NOMO-1 treated with dmso at 0.1 percent for 144 hours (cell line): ENCODE measurements at regions not wholly inside any gene's neighbourhood (a gene's known extent, or its start where the extent isn't known, plus 50 kb on each side); places are given as distances from the start of the nearest gene placed in this dataset.

Source experiments
- DNase-seq: peaks from one replicate; lab custom pipeline; 2025; ENCODE audit not compliant: unreplicated experiment; lab: John Stamatoyannopoulos, UW

DNA sequence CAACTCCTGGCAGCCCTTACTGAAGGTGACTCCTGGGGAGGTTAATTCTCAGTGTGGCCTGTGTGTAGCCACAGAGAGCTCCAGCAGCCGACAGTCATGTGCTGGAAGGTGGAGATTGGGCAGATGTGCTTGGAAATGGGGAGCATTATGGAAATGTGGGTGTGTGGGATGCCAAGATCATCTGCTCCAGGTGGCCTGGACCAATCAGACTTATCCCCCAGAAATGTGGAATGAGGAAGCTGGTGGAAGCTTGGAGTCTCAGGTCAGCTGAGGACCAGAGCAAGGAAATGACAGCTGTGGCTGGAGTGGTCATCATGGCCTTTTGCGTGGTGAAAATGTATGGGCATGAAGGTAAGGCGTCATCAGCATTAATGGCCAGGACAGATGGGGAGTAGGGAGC is 234.0 kb downstream of the MIAT start:
- no peak for DNase-seq

- DNase-seq, result no peak
Measured at GRCh38 chr22:26892166-26893041, 235.0 kb downstream of the MIAT start.

DNA sequence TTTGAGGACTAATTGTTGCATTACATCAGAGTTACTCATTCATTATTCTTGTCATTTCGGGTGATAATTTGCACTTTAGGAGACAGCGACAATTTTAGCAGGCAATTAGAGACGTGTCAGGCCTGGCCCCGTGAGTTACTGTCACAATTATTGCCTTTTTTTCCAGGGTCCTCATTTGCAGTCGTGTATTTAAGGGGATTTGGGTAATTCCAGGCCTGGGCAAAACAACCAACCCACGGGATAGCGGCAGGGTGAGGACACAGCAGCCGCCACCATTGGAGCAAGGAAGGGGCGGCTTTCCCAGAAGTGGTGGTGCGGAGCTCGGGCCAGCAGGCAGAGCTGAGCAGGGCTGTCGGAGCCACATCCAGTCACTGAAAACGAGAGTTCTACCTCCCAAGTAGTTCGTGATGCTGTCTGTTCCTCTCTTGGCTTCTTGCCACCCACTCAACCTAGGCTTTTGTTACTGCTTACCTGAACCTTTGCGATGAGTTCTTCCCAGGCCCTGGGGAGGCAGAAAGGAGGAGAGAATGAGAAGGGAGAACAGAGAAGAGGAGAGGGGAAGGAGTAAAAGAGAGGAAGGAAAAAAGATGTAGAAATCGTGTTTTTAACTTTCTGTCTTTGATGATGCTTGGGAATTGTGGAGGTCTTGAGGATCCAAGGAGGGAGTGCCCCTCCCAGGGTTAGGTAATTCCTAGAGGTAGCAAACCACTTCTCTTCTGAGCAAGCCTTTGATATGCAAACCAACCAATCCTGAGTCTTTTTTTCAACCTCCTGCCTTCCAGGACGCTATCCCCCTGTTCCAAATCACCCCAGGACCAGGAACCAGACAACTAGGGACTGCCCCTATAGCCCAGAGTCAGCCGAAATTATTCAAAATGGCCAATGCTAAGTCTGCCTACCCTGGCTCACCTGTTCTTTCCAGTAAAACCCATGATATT is 236.1 kb downstream of the MIAT start:
- no peak for DNase-seq

DNA sequence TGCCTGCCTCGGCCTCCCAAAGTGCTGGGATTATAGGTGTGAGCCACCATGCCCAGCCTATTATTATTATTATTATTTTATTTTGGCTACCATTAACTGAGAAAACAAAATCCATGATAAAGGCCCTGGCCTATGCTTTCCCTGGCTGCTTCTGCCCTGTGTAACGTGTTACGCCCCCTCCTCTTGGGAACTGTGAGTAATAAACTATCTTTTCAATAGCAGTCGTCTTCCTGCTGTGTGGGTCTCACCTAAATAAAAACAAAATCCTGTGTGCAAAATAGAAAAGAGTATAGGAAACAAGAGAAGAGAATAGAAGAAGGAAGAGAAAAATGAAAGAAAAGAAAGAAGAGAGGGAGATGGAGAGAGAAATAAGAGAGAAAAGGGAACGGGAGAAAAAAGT is 237.0 kb downstream of the MIAT start:
- no peak for DNase-seq

GRCh38 chr22:26894766-26895485 is 237.5 kb downstream of the MIAT start:
- no peak for DNase-seq

- DNase-seq, result no peak
Measured at GRCh38 chr22:26897384-26897783, 240.0 kb downstream of the MIAT start.

GRCh38 chr22:26898946-26899605 is 241.7 kb downstream of the MIAT start:
- DNase-seq, result no peak

- no peak for DNase-seq
Measured at GRCh38 chr22:26900787-26901186, 243.4 kb downstream of the MIAT start.

GRCh38 chr22:26901198-26901816 is 243.9 kb downstream of the MIAT start:
- DNase-seq, result no peak

- no peak for DNase-seq
Measured at GRCh38 chr22:26902401-26903029, 245.1 kb downstream of the MIAT start.

DNA sequence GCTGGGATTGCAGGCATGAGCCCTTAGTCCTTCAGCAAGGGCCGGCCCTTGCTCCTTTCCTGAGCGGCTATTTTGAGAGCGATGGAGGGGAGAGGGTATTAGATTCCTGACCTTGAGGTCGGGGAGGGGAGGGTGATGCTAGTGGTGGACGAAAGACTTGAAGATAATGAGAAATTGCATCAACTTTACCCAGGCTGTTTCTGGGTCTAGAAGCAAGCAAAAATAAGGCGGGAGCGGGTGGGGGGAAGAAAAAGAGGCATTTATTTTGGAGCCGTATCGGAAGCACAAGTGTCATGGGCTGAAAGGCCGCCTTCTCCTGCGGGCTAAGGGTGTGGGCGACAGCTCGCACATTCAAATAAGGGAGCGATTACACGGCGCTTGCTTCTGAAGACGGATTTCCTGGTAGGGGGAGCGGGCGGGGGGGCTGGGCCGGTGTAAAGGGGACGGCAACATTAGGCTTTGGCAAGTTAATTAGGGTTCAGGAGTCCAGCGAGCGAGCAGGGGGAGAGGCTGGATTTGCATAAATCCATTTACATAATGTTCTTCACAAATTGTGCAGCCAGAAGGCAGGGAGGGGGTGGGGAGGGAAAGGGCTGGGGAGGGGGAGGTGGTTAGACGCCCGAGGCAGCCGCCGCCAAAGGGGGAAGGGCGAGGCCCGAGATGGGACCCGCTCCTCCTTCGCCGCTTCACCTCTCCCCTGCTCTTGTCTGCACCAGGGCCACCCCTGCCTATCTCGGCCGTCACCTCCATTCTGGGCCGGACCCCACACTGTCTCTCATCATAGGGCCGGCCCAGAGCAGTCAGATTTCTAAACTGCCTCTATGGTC is 245.9 kb downstream of the MIAT start:
- DNase-seq, result no peak

GRCh38 chr22:26904483-26904882 is 247.1 kb downstream of the MIAT start:
- no peak for DNase-seq

DNA sequence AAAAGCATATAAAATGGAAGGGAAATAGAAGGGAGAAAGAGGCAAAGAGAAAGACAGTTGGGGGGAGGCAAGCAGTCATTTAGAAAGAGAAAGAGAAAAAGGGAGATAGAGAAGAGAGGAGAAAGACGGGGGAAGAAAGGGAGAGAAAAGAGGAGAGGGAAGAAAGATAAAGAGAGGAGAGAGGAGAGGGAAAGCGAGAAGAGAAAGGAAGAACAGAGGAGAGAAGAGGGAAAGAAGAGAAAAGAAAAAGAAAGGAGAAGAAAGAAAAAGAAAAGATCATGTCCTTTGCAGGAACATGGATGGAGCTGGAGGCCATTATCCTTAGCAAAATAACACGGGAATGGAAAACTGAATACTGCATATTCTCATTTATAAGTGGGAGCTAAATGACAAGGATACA is 247.7 kb downstream of the MIAT start:
- DNase-seq, result no peak

DNA sequence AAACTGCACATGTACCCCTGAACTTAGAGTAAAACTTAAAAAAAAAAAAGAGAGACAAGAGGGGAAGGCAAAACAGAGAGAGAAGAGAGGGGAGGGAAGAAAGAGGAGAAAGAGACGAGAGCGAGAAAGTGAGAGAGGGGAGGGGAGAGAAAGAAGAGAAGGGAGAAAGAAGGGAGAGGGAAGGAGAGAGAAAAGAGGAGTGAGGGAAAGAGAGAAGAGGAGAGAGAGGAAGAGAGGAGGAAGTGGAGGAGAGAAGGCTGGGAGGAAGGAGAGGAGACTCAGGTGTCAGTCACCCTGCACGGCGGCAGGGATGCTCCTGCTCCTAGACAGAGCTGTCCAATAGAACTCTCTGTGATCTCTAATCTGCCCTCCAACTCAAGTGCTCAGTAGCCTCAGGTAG is 248.3 kb downstream of the MIAT start:
- no peak for DNase-seq

DNA sequence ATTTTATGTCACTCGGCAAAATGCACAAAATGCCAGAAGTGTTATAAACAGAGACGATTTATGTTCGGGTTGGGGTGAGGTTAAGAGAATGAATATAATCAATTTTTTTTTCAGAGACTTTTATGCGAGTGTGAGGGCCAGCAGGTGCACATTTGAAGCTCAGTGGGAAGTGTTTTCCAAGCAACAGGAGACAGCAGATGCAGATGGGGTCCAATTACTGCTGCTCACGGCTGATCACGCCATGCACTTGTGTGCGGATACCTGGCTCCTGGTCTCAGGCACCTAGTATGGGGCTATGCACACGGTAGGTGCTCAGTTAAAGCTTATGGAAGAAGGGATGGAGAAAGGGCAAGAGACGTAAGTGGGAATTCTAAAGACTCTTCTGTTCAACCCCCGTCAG is 249.1 kb downstream of the MIAT start:
- no peak for DNase-seq

GRCh38 chr22:26907366-26907765 is 250.0 kb downstream of the MIAT start:
- no peak for DNase-seq

GRCh38 chr22:26910845-26911244 is 253.5 kb downstream of the MIAT start:
- no peak for DNase-seq

DNA sequence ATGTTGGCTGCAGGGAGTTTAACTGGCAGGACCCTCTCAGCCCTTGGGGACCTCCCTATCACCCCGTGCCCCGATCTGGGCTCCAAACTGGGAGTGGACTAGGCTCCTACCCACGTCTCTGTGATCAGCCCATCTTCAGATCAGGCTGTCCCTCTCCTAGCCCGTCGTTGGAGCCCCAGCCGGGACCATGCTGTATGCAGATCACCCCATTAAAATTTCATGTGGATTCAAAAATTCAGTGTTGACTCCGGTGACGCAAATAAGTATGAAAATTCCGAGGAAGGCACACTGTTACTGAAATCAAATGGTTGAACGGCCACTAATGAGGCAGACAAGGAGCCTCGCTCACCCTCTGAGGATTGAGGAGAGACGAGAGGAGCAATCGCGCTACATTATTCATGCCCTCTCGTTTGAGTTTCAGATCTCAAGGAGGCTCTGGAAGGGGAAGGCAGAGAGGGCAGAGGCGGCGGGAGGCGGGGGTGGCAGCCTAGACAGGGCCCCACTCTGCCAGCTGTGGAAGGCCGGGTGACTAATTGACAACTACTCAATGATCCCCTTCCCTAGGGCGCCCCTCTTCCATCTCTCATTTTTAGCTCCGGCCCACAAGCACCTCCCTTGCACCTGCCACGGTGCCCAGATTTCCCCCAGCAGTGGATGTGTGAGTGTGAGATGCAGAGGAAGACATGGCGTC is 255.4 kb downstream of the MIAT start:
- no peak for DNase-seq
